T-helper 17 cell (primary cell): ENCODE measurements at regions not wholly inside any gene's neighbourhood (a gene's known extent, or its start where the extent isn't known, plus 50 kb on each side); places are given as distances from the start of the nearest gene placed in this dataset.

Source experiments
- ATAC-seq: fragments of 150-1000 bp; cut with Tn5 transposase; 2 replicates; pipeline ENCODE4 v1.10.0; 2021; ENCODE audit warnings: mild to moderate bottlenecking, moderate library complexity
- DNase-seq, 3 donors: peaks; one replicate each; pipeline versions ENCODE4 v3.0.0 to v3.0.0-alpha.2; 2020 to 2021
- H3K9me3 ChIP-seq: one replicate; pipeline ENCODE4 v1.7.0; 2013; ENCODE audit warnings: low read length, mild to moderate bottlenecking; ENCODE audit not compliant: control insufficient read depth, poor library complexity, severe bottlenecking
- H3K27ac Mint-ChIP-seq: one replicate; pipeline ENCODE4 v1.8.0; 2022; ENCODE audit warnings: mild to moderate bottlenecking, moderate library complexity, mixed read lengths
- H3K27me3 Mint-ChIP-seq: one replicate; pipeline ENCODE4 v1.8.0; 2022; ENCODE audit warnings: mixed read lengths
- H3K36me3 Mint-ChIP-seq: one replicate; pipeline ENCODE4 v1.8.0; 2022; ENCODE audit warnings: low read depth, mixed read lengths
- H3K4me1 Mint-ChIP-seq: one replicate; pipeline ENCODE4 v1.8.0; 2022; ENCODE audit warnings: mild to moderate bottlenecking, mixed read lengths
- H3K4me3 Mint-ChIP-seq: one replicate; pipeline ENCODE4 v1.8.0; 2022; ENCODE audit warnings: mild to moderate bottlenecking, moderate library complexity, mixed read lengths

DNA sequence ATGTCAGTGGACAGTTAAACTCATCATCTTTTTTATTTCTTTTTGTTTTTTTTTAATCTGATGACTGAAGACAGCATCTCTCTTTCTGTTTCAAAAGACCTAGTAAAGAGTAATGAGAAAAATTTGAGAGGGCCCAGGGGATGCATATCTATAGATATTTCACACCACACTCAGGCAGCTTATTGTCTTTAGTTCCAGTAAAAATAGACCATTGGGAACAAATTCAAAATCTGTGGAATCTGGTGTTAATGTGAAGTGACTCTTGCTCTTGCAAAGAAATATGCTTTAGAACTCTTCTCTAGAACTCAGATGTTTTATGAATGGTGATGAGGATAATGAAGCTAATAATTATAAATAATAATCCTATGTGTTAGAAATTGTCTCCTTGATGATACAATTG, 214.5 kb upstream of the ATP2B1 start:
- Mint-ChIP-seq H3K36me3 (peaks cover 4% of the 10 kb centered on the region), H3K4me3 (no peak overlapping the region), H3K27ac (no peak overlapping the region), H3K4me1 (peaks cover 11% of the 10 kb centered on the region), H3K27me3 (no peaks in the 10 kb centered on the region)
- ATAC-seq (no peak), DNase-seq (no peak)
- no peaks in the 10 kb centered on the region for H3K9me3 ChIP-seq

GRCh38 chr12:89920866-89921265, 212.2 kb upstream of the ATP2B1 start:
- Mint-ChIP-seq H3K36me3 (peaks cover 4% of the 10 kb centered on the region), H3K4me1 (peaks cover 5% of the 10 kb centered on the region), H3K27ac (no peak overlapping the region), H3K4me3 (no peak overlapping the region), H3K27me3 (no peaks in the 10 kb centered on the region)
- no peak for ATAC-seq
- DNase-seq = no peak
- no peaks in the 10 kb centered on the region for H3K9me3 ChIP-seq

DNA sequence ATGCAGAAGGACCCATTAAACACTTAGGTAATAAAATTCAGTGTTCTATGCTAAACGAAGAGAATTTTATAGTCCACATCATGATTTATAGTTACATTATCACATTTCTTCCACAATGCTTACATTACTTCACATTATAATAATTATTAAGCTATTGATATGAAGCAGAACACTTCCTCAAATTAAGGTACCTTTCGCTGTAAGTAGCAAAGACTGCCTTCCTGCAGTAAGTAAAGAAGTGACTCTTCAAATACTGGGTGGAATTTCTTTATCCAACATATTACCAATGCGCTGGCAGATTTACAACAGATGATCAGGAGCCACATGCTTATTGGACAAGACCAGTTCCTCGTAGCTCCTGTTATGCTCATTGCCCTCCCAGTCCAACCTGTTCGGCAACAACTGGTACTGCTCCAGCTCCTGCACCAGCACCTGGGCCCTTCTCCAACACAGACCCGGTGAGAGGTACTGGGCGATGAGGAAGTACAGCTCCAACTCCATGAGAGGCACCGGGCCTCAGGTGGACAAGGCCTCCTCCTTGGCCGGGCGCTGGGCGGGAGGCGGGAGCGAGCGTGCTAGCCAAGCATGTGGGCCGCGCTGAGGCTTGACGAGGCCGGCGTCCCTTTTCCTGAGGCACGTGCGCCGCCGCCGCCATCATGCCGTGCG, 210.7 kb upstream of the ATP2B1 start:
- Mint-ChIP-seq H3K27me3 (no peaks in the 10 kb centered on the region), H3K36me3 (peaks cover 4% of the 10 kb centered on the region), H3K27ac (no peak overlapping the region), H3K4me3 (no peak overlapping the region), H3K4me1 (peaks cover 5% of the 10 kb centered on the region)
- ATAC-seq (no peak), DNase-seq (no peak)
- no peaks in the 10 kb centered on the region for H3K9me3 ChIP-seq

GRCh38 chr12:89918172-89918846, 209.7 kb upstream of the ATP2B1 start:
- peaks cover 4% of the 10 kb centered on the region for H3K36me3 Mint-ChIP-seq
- DNase-seq = no peak
- H3K4me3 Mint-ChIP-seq = no peak overlapping the region
- no peaks in the 10 kb centered on the region for H3K9me3 ChIP-seq
- H3K4me1 Mint-ChIP-seq = peaks cover 5% of the 10 kb centered on the region
- no peak for ATAC-seq
- H3K27me3 Mint-ChIP-seq = no peaks in the 10 kb centered on the region
- peak overlapping the region; percentile 1 for H3K27ac Mint-ChIP-seq

- no peak overlapping the region for H3K27ac Mint-ChIP-seq
- H3K4me1 Mint-ChIP-seq = no peaks in the 10 kb centered on the region
- DNase-seq = no peak
- H3K9me3 ChIP-seq = no peaks in the 10 kb centered on the region
- no peak overlapping the region for H3K4me3 Mint-ChIP-seq
- no peaks in the 10 kb centered on the region for H3K36me3 Mint-ChIP-seq
- no peak for ATAC-seq
- H3K27me3 Mint-ChIP-seq = no peaks in the 10 kb centered on the region
Observed at GRCh38 chr12:89909753-89910152, 201.1 kb upstream of the ATP2B1 start.

- Mint-ChIP-seq H3K4me3 (no peak overlapping the region), H3K4me1 (no peaks in the 10 kb centered on the region)
Observed at GRCh38 chr12:89907659-89908058, 199.0 kb upstream of the ATP2B1 start.

DNA sequence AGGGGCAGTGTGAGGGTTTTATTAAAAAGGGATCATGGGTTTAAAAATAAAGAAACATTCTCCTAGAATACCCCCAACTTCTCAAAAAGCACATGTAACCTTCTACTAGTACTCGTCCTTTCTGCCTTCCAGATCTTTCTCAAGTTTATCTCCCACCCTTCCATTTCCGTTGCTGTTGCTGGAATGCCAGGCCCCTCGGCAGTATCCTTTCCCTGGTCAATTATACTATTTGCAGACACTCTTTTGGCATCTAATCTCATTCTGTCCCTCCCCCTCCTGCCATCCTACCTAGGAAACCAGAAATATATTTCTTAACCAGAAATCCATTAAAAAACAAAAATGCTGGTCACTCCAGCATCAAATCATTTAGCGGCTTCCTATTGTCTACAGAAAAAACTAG, 198.2 kb upstream of the ATP2B1 start:
- DNase-seq = no peak
- Mint-ChIP-seq H3K4me1 (no peaks in the 10 kb centered on the region), H3K27me3 (no peaks in the 10 kb centered on the region), H3K4me3 (no peak overlapping the region), H3K27ac (no peak overlapping the region), H3K36me3 (no peaks in the 10 kb centered on the region)
- no peak for ATAC-seq
- H3K9me3 ChIP-seq = no peaks in the 10 kb centered on the region

More at GRCh38 chr12:89907659-89908058, 199.0 kb upstream of the ATP2B1 start:
- DNase-seq (no peak), ATAC-seq (no peak)
- Mint-ChIP-seq H3K27ac (no peak overlapping the region), H3K36me3 (no peaks in the 10 kb centered on the region), H3K27me3 (no peaks in the 10 kb centered on the region)
- H3K9me3 ChIP-seq = no peaks in the 10 kb centered on the region

DNA sequence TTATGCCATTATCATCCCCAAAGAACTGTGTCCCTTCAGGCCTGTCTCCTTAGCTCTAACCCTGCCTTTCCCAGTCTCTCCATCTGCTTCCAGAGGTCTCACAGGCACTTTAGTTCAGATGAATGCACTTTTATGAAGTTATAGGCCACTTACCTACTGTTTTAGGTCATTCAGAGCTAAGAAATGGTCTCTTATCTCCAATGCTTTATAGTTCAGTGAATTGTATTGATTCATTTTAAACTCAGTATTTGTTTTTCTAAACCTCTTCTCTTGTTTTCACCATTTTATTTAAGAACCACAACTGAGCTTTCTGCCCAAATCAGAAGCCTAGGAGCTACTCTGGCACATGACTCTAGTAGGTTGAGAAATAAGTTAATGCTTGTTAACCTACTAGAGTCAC, 197.5 kb upstream of the ATP2B1 start:
- ATAC-seq (no peak), DNase-seq (no peak)
- no peaks in the 10 kb centered on the region for H3K36me3 Mint-ChIP-seq
- H3K4me1 Mint-ChIP-seq = no peaks in the 10 kb centered on the region
- H3K27ac Mint-ChIP-seq = no peak overlapping the region
- H3K27me3 Mint-ChIP-seq = no peaks in the 10 kb centered on the region
- H3K4me3 Mint-ChIP-seq = no peak overlapping the region
- no peaks in the 10 kb centered on the region for H3K9me3 ChIP-seq

DNA sequence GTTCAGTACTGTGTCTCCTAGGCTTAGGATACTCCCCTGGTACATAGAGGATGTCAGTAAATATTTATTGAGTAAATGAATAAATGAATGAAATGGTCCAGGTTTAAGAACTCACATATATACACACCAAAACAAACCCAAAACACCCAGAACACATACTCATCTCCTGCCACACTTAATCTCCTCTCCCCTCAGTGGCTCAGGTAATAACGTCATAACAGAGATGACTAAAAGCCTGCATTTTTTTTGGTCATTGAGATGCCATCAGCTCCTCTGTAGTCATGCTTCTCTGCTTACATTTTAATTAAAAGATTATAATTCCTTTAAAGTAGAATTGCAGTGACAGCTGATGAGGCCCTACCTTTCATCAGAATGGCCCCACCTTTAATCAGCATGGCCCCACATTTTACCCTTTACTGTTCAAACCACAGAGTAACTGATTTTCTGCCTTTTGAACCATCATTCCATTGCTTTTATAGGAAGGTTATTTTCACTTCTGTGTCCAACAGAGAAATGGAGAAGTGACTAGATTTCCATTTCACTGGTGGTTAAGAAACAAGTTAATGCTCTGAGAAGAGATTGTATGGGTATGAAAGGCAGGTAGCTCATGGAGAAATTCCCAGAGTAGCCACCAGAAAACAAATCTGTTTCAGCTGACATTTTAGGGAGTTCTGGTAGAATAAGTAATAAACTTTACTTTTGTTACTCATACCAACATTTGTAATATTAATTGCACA, 193.4 kb upstream of the ATP2B1 start:
- H3K36me3 Mint-ChIP-seq = no peaks in the 10 kb centered on the region
- H3K4me3 Mint-ChIP-seq = no peak overlapping the region
- DNase-seq (no peak), ATAC-seq (no peak)
- peaks cover 6% of the 10 kb centered on the region for H3K4me1 Mint-ChIP-seq
- H3K27me3 Mint-ChIP-seq = no peaks in the 10 kb centered on the region
- no peaks in the 10 kb centered on the region for H3K9me3 ChIP-seq
- no peak overlapping the region for H3K27ac Mint-ChIP-seq

DNA sequence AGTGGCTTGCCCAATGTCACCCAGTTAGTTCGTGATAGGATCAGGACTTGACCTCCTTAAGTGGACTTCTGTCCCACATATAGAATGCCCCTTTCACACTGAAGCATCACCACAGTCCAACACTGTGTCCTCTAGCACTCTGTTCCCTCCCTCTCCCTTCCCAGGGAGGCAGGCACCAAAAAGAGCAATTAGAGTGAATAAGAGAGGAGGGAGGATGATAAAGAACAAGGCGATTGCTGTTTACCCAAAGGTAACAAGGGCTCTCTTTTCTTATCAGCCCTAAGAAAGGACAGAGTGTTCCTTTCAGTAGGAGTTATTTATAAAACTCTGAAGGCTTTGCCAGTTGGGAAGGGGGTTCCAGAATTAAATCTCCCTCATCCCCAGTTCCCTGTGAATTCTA, 192.7 kb upstream of the ATP2B1 start:
- Mint-ChIP-seq H3K4me3 (no peak overlapping the region), H3K27ac (no peak overlapping the region), H3K27me3 (no peaks in the 10 kb centered on the region), H3K4me1 (peaks cover 6% of the 10 kb centered on the region), H3K36me3 (no peaks in the 10 kb centered on the region)
- DNase-seq = no peak
- no peak for ATAC-seq
- no peaks in the 10 kb centered on the region for H3K9me3 ChIP-seq

DNA sequence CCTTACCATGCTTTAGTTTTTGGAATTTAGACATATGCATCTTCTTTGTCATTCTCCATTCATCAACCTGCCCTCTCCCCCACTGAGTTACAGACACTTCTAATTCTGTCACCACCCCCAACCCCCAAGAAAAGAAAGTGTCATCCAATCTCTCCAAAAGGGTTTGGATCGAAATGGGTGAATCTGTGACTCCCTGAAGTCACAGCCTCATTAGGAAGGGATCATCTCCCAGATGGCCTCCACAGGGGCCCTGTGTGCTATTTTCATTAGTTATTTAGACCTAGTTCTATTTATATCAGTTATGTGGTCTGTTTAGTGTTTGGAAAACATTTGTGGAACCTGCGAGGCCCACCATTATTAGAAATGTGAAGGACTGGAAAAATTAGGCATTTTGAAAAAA, 191.0 kb upstream of the ATP2B1 start:
- DNase-seq (no peak), ATAC-seq (no peak)
- Mint-ChIP-seq H3K4me1 (peaks cover 6% of the 10 kb centered on the region), H3K27ac (no peak overlapping the region), H3K27me3 (no peaks in the 10 kb centered on the region), H3K36me3 (no peaks in the 10 kb centered on the region), H3K4me3 (no peak overlapping the region)
- H3K9me3 ChIP-seq = no peaks in the 10 kb centered on the region

- no peaks in the 10 kb centered on the region for H3K9me3 ChIP-seq
- H3K27ac Mint-ChIP-seq = no peak overlapping the region
- peaks cover 14% of the 10 kb centered on the region for H3K4me1 Mint-ChIP-seq
- H3K27me3 Mint-ChIP-seq = no peaks in the 10 kb centered on the region
- DNase-seq (no peak), ATAC-seq (no peak)
- H3K36me3 Mint-ChIP-seq = no peaks in the 10 kb centered on the region
- no peak overlapping the region for H3K4me3 Mint-ChIP-seq
Observed at GRCh38 chr12:89895591-89895990, 187.0 kb upstream of the ATP2B1 start.

GRCh38 chr12:89895101-89895500, 186.5 kb upstream of the ATP2B1 start:
- no peak for ATAC-seq

More at GRCh38 chr12:89895101-89895500, 186.5 kb upstream of the ATP2B1 start:
- Mint-ChIP-seq H3K4me3 (no peak overlapping the region), H3K36me3 (no peaks in the 10 kb centered on the region), H3K27me3 (no peaks in the 10 kb centered on the region), H3K4me1 (peaks cover 14% of the 10 kb centered on the region), H3K27ac (no peak overlapping the region)
- no peaks in the 10 kb centered on the region for H3K9me3 ChIP-seq
- DNase-seq = no peak
